H9 (cell line): ENCODE measurements at regions not wholly inside any gene's neighbourhood (a gene's known extent, or its start where the extent isn't known, plus 50 kb on each side); places are given as distances from the start of the nearest gene placed in this dataset.

Experiments used
- DNase-seq: peaks from one replicate; pipeline ENCODE4 v3.0.0-alpha.2; 2017
- H2AFZ ChIP-seq: one replicate; pipeline ENCODE4 v1.6.1; 2013; ENCODE audit warnings: mild to moderate bottlenecking, low read length, control low read depth, moderate library complexity
- H2AK5ac ChIP-seq: 2 replicates; pipeline ENCODE4 v1.6.1; 2013; ENCODE audit warnings: low read length, control low read depth, mixed read lengths; ENCODE audit not compliant: insufficient read length
- H2BK120ac ChIP-seq: one replicate; pipeline ENCODE4 v1.6.1; 2013; ENCODE audit warnings: low read depth, mild to moderate bottlenecking, low read length, control low read depth, inconsistent platforms; ENCODE audit not compliant: poor library complexity, severe bottlenecking
- H2BK12ac ChIP-seq: 2 replicates; pipeline ENCODE4 v1.6.1; 2013; ENCODE audit warnings: low read length, control low read depth, mixed read lengths, low read depth; ENCODE audit not compliant: insufficient read length
- H2BK15ac ChIP-seq: 2 replicates; pipeline ENCODE4 v1.6.1; 2013; ENCODE audit warnings: low read depth, low read length, control low read depth
- H2BK20ac ChIP-seq: one replicate; pipeline ENCODE4 v1.6.1; 2013; ENCODE audit warnings: low read depth, mild to moderate bottlenecking, low read length, control low read depth, inconsistent platforms; ENCODE audit not compliant: poor library complexity, severe bottlenecking
- H2BK5ac ChIP-seq: 2 replicates; pipeline ENCODE4 v1.6.1; 2013; ENCODE audit warnings: low read length, control low read depth, mixed read lengths; ENCODE audit not compliant: insufficient read length
- H3K14ac ChIP-seq: 2 replicates; pipeline ENCODE4 v1.6.1; 2013; ENCODE audit warnings: low read length, control low read depth; ENCODE audit not compliant: insufficient read depth
- H3K18ac ChIP-seq: 2 replicates; pipeline ENCODE4 v1.6.1; 2013; ENCODE audit warnings: low read depth, mild to moderate bottlenecking, mixed read lengths, low read length, control low read depth; ENCODE audit not compliant: insufficient read length
- H3K23ac ChIP-seq: 2 replicates; pipeline ENCODE4 v1.6.1; 2013; ENCODE audit warnings: low read length, control low read depth, mixed read lengths, low read depth; ENCODE audit not compliant: insufficient read length
- H3K23me2 ChIP-seq: 2 replicates; pipeline ENCODE4 v1.6.1; 2013; ENCODE audit warnings: low read depth, mild to moderate bottlenecking, mixed read lengths, low read length, control low read depth; ENCODE audit not compliant: insufficient read length, poor library complexity, severe bottlenecking
- H3K27ac ChIP-seq: 2 replicates; pipeline ENCODE4 v1.5.1; 2013; ENCODE audit warnings: low read length, control low read depth, mixed read lengths, low read depth; ENCODE audit not compliant: insufficient read length
- H3K27me3 ChIP-seq: 2 replicates; pipeline ENCODE4 v1.6.1; 2013; ENCODE audit warnings: low read length, control low read depth, inconsistent platforms; ENCODE audit not compliant: insufficient read depth
- H3K4ac ChIP-seq: 2 replicates; pipeline ENCODE4 v1.6.1; 2013; ENCODE audit warnings: low read depth, mild to moderate bottlenecking, control low read depth, inconsistent platforms, low read length, moderate library complexity
- H3K4me1 ChIP-seq: 2 replicates; pipeline ENCODE4 v1.6.1; 2013; ENCODE audit warnings: low read length, control low read depth, inconsistent platforms; ENCODE audit not compliant: insufficient read depth
- H3K4me2 ChIP-seq: 2 replicates; pipeline ENCODE4 v1.6.1; 2013; ENCODE audit warnings: low read length, control low read depth, mixed read lengths; ENCODE audit not compliant: insufficient read length, insufficient read depth
- H3K56ac ChIP-seq: 2 replicates; pipeline ENCODE4 v1.6.1; 2013; ENCODE audit warnings: low read depth, mild to moderate bottlenecking, mixed read lengths, low read length, control low read depth; ENCODE audit not compliant: insufficient read length
- H3K79me1 ChIP-seq: 2 replicates; pipeline ENCODE4 v1.6.1; 2013; ENCODE audit warnings: low read depth, mild to moderate bottlenecking, moderate library complexity, low read length, control low read depth, inconsistent platforms; ENCODE audit not compliant: insufficient read depth, poor library complexity, severe bottlenecking
- H3K79me2 ChIP-seq: 2 replicates; pipeline ENCODE4 v1.6.1; 2013; ENCODE audit warnings: low read length, control low read depth, inconsistent platforms; ENCODE audit not compliant: insufficient read depth
- H3K9ac ChIP-seq: 2 replicates; pipeline ENCODE4 v1.6.1; 2013; ENCODE audit warnings: low read length, control low read depth, mixed read lengths; ENCODE audit not compliant: insufficient read length; ENCODE audit errors: extremely low read depth
- H3K9me3 ChIP-seq: one replicate; pipeline ENCODE4 v1.6.1; 2013; ENCODE audit warnings: low read depth, low read length, inconsistent platforms; ENCODE audit not compliant: control insufficient read depth
- H3T11ph ChIP-seq: one replicate; pipeline ENCODE4 v1.6.1; 2013; ENCODE audit warnings: mild to moderate bottlenecking, low read length, control low read depth, inconsistent platforms
- H4K20me1 ChIP-seq: one replicate; pipeline ENCODE4 v1.6.1; 2013; ENCODE audit not compliant: control insufficient read depth, insufficient read length, insufficient read depth
- H4K5ac ChIP-seq: 2 replicates; pipeline ENCODE4 v1.6.1; 2013; ENCODE audit warnings: low read depth, mild to moderate bottlenecking, mixed read lengths, low read length, control low read depth; ENCODE audit not compliant: insufficient read length
- H4K8ac ChIP-seq: replicated peaks from 2 replicates; pipeline ENCODE4 v1.6.1; 2013; ENCODE audit warnings: low read length, control low read depth, mixed read lengths, low read depth; ENCODE audit not compliant: insufficient read length
- H4K91ac ChIP-seq: 2 replicates; pipeline ENCODE4 v1.6.1; 2013; ENCODE audit warnings: low read depth, mild to moderate bottlenecking, moderate library complexity, mixed read lengths, low read length, control low read depth; ENCODE audit not compliant: insufficient read length
- H3K27ac Mint-ChIP-seq, 3 experiments: 2 replicates in 2 of 3; 3 replicates in 1 of 3; pipeline ENCODE4 v1.8.0; 2020 to 2021; ENCODE audit warnings: mixed read lengths in 3 of 3, mild to moderate bottlenecking in 1 of 3, moderate library complexity in 1 of 3
- H3K27me3 Mint-ChIP-seq: 2 replicates; pipeline ENCODE4 v1.8.0; 2021; ENCODE audit warnings: low read depth, mild to moderate bottlenecking, moderate library complexity, mixed read lengths
- H3K36me3 Mint-ChIP-seq, 3 experiments: 2 replicates in 2 of 3; 3 replicates in 1 of 3; pipeline ENCODE4 v1.8.0; 2020 to 2021; ENCODE audit warnings: low read depth in 3 of 3, mixed read lengths in 3 of 3; ENCODE audit not compliant: insufficient read depth in 1 of 3
- H3K4me1 Mint-ChIP-seq, 2 experiments: 2 replicates each; pipeline ENCODE4 v1.8.0; 2020; ENCODE audit warnings: mixed read lengths in 2 of 2
- H3K4me3 Mint-ChIP-seq, 2 experiments: 2 replicates in 1 of 2; 3 replicates in 1 of 2; pipeline ENCODE4 v1.8.0; 2020 to 2021; ENCODE audit warnings: mild to moderate bottlenecking in 2 of 2, mixed read lengths in 2 of 2, moderate library complexity in 1 of 2
- H3K9me3 Mint-ChIP-seq, 2 experiments: 2 replicates in 1 of 2; 3 replicates in 1 of 2; pipeline ENCODE4 v1.8.0; 2020; ENCODE audit warnings: mild to moderate bottlenecking in 2 of 2, mixed read lengths in 2 of 2, moderate library complexity in 1 of 2
- CTCF ChIP-seq: fragments of 200-600 bp; sonication (generic); conservative IDR thresholded peaks from 3 replicates; pipeline ENCODE4 v1.8.0; 2021; ENCODE audit warnings: antibody characterized with exemption, mild to moderate bottlenecking
- WGBS: extraction: QIAGEN DNeasy Blood & Tissue Kit; methylation state at CpG from one replicate; pipeline ENCODE4 v1.1.7; 2013; ENCODE audit warnings: missing lambda C conversion rate, low lambda C conversion rate, mixed read lengths; ENCODE audit not compliant: insufficient read length; ENCODE audit errors: extremely low coverage; 5-methylcytosine and 5-hydroxymethylcytosine counted together

DNA sequence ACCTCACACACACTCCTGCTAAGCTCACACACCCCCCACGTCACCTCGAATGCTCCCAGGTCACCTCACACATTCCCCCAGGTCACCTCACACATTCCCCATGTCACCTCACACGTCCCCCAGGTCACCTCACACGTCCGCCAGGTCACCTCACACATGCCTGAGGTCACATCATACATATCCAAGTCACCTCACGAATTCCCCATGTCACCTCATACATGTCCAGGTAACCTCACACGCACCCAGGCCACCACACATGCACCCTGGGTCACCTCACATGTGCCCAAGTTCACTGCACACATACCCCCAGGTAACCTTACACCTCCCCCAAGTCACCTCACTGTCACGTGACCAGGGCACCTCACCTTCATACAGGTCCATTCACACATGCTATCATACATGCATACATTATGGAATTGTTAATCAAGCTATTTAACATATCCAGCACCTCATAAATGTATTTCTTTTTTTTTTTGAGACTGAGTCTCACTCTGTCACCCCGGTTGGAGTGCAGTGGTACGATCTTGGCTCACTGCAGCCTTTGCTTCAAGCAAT lies 640.3 kb downstream of the TMEM121 start:
- H4K5ac ChIP-seq, result no peak overlapping the region
- H2BK12ac ChIP-seq, result no peak overlapping the region
- no peaks in the 10 kb centered on the region for H4K20me1 ChIP-seq
- no peak overlapping the region for H3K18ac ChIP-seq
- DNase-seq, result no peak
- H3K27ac ChIP-seq, result no peak overlapping the region
- H2AK5ac ChIP-seq, result no peak overlapping the region
- no peak overlapping the region for H2BK120ac ChIP-seq
- H3K79me1 ChIP-seq, result no peaks in the 10 kb centered on the region
- no peak overlapping the region for H3K4ac ChIP-seq
- H3K14ac ChIP-seq, result no peak overlapping the region
- H2BK5ac ChIP-seq, result no peak overlapping the region
- H3K9ac ChIP-seq, result no peak overlapping the region
- no peak overlapping the region for H2BK15ac ChIP-seq
- no peaks in the 10 kb centered on the region for H3K79me2 ChIP-seq
- H3K9me3 Mint-ChIP-seq, result peaks cover 87 to 95% of the 10 kb centered on the region in 2 experiments
- H4K8ac ChIP-seq, result no peak overlapping the region
- H3K9me3 ChIP-seq, result peaks cover 72% of the 10 kb centered on the region
- H3K23ac ChIP-seq, result no peak overlapping the region
- H3K36me3 Mint-ChIP-seq, result peaks cover 18 to 35% (median 27%) of the 10 kb centered on the region in 3 experiments
- H3K4me1 ChIP-seq, result no peaks in the 10 kb centered on the region
- no peaks in the 10 kb centered on the region for H3K4me1 Mint-ChIP-seq
- peak overlapping the region in 1 of 2 experiments; percentile 18; a peak in 2 of 5 replicates for H3K4me3 Mint-ChIP-seq
- H3K27me3 Mint-ChIP-seq, result peaks cover 7% of the 10 kb centered on the region; the same call in 1 of the 2 replicates
- no peak overlapping the region for H2AFZ ChIP-seq
- H3K23me2 ChIP-seq, result no peaks in the 10 kb centered on the region
- H3K27me3 ChIP-seq, result no peaks in the 10 kb centered on the region
- no CpG with 5 or more reads among the region's 10 CpGs for WGBS
- no peak overlapping the region for H3T11ph ChIP-seq
- no peak overlapping the region for H2BK20ac ChIP-seq
- no peak overlapping the region for H3K27ac Mint-ChIP-seq
- H3K56ac ChIP-seq, result no peak overlapping the region
- no peak overlapping the region for H4K91ac ChIP-seq
- TF ChIP-seq CTCF, result no peak
- no peak overlapping the region for H3K4me2 ChIP-seq
